ENCODE measurements at regions not wholly inside any gene's neighbourhood (a gene's known extent, or its start where the extent isn't known, plus 50 kb on each side); places are given as distances from the start of the nearest gene placed in this dataset.
"Not testable (repeated sequence)": the region's sequence is repeated elsewhere in the genome, so short reads cannot be mapped to it uniquely, and the experiment has no call there.

DNA sequence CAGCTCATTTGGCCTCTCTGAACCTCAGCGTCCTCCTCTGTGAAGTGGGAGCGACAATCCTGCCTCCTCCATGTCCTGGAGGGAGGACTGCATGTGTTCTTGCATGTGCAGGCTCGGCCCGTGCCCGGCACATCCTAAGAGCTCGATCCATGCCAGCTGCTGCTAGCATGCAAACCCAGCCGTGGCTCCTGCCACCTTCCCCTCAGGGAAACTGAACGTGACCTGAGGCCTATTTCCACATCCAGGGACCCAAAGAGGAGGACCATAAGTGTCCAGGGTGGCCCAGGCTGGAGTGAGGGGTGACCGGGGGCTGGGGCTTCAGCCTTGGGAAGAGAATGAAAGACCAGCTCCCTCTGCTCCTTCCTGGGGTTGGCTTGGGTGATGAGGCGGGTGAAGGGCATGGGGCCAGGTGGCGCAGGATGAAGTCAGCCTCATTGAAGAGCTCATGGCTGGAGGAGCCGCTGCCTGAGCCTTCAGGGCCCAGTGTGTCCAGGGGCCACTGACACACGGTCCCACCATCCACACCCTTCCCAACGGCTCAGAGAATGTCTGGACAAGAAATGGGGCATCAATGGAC lies 115.7 kb upstream of the AKAP13 start:
- not testable (repeated sequence) for DNase-seq (ENCODE audit: low spot score)

GRCh38 chr15:85267158-85267857 lies 113.1 kb upstream of the AKAP13 start:
- not testable (repeated sequence) for DNase-seq (ENCODE audit: low spot score)

DNA sequence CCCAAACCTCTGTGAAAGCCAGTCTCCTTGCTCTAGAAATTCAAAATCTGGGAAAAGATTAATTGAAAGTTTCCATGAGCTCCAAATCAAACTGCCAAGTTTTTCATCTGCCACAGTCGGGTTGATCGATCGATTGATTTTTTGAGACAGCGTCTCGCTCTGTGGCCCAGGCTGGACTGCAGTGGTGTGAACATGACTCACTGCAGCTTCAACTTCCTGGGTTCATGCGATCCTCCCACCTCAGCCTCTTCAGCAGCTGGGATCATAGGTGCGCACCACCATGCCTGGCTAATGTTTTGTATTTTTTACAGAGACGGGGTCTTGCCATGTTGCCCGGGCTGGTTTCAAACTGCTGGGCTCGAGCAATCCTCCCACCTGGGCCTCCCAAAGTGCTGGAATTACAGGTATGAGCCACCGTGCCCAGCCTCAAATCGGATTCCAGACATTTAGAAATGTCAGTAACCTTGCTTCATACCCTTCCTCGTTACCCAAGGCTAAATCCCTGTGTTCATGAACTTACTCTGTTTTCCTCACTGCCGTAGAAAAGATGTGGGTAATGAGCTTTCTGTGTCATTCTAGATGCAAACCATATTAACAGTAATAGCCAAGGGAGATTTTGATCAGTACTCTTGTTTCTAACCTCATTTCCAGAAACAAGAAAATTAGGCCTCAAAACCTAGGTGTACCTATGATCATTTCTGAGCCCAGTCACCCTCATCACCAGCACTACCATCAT lies 105.9 kb upstream of the AKAP13 start:
- DNase-seq (ENCODE audit: low spot score) = no peak

DNA sequence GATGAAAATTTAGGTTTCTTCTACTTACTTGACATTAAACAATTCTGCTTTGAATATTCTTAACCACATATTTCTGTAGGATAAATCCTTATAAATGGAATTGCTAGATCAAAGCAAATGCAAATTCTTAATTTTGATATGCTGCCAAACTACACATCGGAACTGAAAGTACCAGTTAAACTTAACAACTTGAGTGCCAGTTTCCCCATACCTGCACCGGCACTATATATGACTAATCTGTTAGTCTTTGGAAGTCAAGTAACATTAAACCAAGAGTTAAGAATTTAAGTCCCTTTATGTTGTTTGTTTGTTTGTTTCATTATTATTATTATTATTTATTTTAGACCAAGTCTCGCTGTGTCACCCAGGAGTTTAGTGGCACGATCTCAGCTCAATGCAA lies 103.9 kb upstream of the AKAP13 start:
- no peak for DNase-seq (ENCODE audit: low spot score)

DNA sequence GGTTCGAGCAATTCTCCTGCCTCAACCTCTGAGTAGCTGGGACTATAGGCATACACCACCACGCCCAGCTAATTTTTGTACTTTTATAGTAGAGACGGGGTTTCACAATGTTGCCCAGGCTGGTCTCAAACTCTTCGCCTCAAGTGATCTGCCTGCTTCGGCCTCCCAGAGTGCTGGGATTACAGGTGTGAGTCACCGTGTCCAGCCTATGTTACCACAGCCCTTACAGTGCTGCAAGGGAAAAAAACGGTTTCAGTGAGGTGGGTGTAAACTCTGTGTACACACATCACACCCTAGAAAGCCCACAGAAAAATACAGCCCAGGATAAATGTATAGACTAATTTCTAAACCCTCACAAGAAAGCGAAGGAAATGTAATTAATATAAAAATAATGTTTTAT lies 103.5 kb upstream of the AKAP13 start:
- no peak for DNase-seq (ENCODE audit: low spot score)

GRCh38 chr15:85277847-85278370 lies 102.5 kb upstream of the AKAP13 start:
- DNase-seq (ENCODE audit: low spot score) = no peak

DNA sequence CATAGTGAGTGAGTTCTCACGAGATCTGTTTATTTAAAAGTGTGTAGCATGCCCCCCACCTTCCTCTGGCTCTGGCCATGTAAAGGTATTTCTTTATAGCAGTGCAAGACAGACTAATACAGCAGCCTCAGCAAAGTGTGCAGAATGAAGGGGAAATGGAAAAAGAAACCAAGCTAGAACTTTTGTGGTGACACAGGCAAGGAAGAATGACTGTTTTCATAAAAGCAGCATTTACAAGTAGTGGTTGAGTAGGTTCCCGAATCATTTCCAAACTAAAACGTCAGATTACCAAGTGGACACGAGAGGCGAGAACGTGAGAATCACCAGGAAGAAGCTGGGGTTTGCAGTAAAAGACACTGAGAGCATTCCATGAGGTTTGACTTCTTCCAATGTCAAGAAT lies 100.2 kb upstream of the AKAP13 start:
- no peak for DNase-seq (ENCODE audit: low spot score)

GRCh38 chr15:85281293-85281882 lies 99.0 kb upstream of the AKAP13 start:
- DNase-seq (ENCODE audit: low spot score) = no peak

DNA sequence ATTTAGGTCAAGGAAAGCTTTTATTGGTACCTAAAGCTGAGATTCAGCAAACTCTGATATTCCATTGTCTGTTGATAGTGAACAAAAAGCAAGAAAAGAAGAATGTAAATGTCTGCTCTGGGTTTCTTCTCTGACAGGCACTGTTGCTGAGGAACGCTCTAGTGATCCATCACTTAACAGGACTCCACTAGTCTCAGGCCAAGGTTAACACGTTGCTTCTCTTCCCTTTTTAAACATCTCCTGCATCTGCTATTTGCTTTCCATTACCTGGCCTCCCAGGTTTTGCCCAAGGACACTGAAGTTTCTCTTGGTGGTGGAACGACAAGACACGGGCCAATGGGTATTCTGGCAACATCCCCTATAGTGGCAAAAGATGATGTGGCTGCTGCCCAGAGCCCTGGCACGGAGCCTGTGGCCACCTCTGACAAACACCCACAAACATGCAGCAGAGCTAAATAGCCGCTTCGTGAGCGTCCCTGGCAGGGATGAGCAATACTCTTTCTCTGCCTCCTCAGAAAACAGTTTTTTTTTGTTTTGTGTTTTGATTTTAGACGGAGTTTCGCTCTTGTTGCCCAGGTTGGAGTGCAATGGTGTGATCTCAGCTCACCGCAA lies 97.8 kb upstream of the AKAP13 start:
- DNase-seq (ENCODE audit: low spot score) = no peak

- not testable (repeated sequence) for DNase-seq (ENCODE audit: low spot score)
Measured at GRCh38 chr15:85283815-85284214, 96.6 kb upstream of the AKAP13 start.

- no peak for DNase-seq (ENCODE audit: low spot score)
Measured at GRCh38 chr15:85284497-85284896, 95.9 kb upstream of the AKAP13 start.

GRCh38 chr15:85289677-85290365 lies 90.6 kb upstream of the AKAP13 start:
- DNase-seq (ENCODE audit: low spot score) = peak; percentile 28

DNA sequence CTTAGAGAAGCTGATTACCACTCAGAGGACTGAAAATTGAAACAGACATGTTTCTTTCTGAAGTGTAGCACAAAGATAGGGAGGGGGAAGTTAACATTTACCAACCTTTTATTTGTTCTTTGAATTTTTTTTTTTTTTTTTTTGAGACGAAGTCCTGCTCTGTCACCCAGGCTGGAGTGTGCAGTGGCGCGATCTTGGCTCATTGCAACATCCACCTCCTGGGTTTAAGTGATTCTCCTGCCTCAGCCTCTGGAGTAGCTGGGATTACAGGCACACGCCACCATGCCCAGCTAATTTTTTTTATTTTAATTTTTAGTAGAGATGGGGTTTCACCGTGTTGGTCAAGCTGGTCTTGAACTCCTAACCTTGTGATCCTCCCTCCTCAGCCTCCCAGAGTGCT lies 87.8 kb upstream of the AKAP13 start:
- not testable (repeated sequence) for DNase-seq (ENCODE audit: low spot score)

DNA sequence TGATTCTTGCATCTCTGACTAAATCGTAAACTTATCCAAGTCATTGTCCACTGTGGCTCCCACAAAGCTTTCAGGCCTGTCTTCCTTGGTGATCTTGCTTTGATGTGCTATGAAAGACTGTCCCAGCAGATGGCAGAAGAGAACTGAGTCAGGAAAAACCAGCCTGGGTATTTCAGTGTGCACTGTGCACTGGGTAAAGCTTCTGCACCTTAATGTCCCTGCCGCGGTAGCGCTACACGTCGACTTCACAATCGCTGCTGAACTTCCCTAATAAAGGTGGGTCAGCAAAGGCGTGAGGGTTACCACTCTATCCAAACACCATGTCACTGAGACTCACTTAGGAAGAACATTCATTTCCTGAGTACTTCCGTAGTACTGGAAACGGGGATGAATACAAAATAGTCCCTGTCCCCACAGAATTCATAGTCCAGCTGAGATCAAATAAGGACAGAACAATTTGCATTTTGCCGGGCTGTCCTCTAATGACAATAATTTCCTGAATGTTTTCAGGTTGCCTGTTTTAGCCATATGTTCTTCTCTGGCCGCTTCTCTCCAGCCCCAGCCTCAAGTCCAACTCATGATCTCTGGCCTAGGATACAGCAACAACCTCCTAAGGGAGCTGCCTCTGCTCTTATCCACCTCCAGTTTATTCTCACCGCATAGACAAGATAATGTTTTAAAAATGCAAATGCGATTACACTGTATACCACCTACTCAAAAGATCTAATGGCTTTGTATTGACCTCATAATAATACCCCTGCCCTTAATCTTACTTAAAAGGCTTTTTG lies 83.6 kb upstream of the AKAP13 start:
- DNase-seq (ENCODE audit: low spot score) = peak; percentile 17

GRCh38 chr15:85297537-85297936 lies 82.9 kb upstream of the AKAP13 start:
- DNase-seq (ENCODE audit: low spot score) = no peak

GRCh38 chr15:85298366-85298765 lies 82.0 kb upstream of the AKAP13 start:
- no peak for DNase-seq (ENCODE audit: low spot score)

DNA sequence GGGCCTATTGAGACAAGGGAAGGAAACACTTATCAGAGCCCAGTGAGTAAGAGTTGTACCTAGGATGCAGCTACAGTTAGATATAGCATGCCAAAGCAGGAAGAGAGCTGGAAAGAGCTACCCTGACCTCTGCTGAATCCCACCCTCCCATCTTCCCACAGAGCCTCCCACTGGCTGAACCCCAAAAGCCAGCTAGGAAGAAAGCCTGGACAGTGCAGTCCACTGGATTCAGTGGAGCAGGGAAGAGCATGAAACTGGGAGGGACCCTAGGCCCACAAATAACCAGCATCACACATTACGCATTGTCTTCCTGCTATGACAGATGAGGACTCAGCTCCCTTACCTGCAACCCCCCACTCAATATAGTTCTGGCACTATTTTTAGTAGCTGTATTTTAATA lies 81.5 kb upstream of the AKAP13 start:
- no peak for DNase-seq (ENCODE audit: low spot score)

- DNase-seq (ENCODE audit: low spot score) = no peak
Measured at GRCh38 chr15:85302271-85302670, 78.1 kb upstream of the AKAP13 start.

- DNase-seq (ENCODE audit: low spot score) = no peak
Measured at GRCh38 chr15:85305050-85305449, 75.4 kb upstream of the AKAP13 start.

- no peak for DNase-seq (ENCODE audit: low spot score)
Measured at GRCh38 chr15:85306946-85307686, 73.3 kb upstream of the AKAP13 start.

All from hematopoietic multipotent progenitor cell treated with erythropoietin and hydrocortisone succinate and interleukin-3 and kit ligand, for 15 days (in vitro differentiated cells).